IPS DF 19.7 (cell line): ENCODE measurements at regions not wholly inside any gene's neighbourhood (a gene's known extent, or its start where the extent isn't known, plus 50 kb on each side); places are given as distances from the start of the nearest gene placed in this dataset.
"Not testable (repeated sequence)": the region's sequence is repeated elsewhere in the genome, so short reads cannot be mapped to it uniquely, and the experiment has no call there.

Source experiments
- DNase-seq: peaks from one replicate; pipeline ENCODE4 v3.0.0-alpha.2; 2013; ENCODE audit warnings: low read depth, low spot score

DNA sequence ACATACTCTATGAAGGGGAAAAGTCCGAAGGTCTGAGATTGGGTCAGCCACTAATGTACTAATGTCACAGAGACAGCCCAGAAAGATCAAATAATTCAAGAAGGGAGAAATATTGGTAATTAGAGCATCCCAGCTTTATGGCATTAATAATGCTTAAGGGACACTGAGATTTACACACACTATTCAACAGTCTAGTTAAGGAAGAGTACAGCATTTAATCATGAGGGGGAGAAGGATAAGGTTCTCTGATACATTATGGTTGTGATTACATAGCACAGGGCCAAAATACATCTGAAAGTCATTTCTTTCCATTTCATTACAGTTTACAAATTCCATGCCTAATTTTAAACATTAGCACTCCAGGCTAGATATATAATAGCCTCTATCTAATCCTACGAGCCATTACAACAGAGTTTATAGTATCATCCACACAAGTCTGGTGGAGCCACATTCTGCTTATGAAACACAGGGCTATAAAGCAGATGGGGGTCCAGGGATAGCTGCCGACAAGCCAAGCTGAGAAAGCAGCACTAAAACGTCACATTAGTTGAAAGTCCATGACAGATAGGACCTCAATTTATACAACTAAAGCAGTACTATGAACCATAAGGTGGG lies 108.0 kb upstream of the GRIA3 start:
- no peak for DNase-seq

DNA sequence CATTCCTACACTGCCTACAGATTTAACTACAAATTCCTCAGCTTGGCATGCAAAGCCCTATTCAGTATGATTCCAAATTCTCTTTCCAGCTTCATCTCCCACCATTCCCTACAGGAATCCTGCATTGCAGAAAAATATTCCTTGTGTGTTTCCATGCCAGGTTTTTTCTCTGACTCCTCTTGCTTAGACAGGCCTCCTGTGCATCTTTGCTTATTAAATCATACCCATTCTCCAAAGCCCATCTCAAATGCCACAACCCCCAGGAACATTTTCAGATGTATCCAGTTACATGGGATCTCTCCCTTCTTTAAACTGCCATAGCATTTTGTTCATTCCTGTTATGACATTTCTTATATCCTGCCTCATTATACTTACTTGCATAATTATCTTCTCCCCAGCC lies 106.4 kb upstream of the GRIA3 start:
- DNase-seq, result no peak

DNA sequence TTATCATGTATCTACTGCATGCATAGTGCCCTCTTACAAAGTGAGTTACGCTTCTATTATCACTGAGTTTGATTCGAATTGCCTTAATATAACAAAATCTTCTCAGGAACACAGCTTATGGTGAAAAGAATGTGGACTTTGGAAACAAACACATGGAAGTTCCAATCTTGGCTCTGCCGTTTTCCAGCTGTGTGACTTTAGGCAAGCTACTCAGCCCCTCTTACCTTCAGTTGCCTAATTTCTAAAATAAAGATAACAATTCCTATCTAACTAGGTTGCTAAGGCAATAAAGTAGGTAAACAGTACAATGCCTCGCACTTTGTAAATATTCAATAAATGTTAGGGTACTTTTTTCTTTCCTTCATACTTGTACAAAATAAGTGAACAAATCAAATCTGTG lies 104.0 kb upstream of the GRIA3 start:
- DNase-seq, result no peak

DNA sequence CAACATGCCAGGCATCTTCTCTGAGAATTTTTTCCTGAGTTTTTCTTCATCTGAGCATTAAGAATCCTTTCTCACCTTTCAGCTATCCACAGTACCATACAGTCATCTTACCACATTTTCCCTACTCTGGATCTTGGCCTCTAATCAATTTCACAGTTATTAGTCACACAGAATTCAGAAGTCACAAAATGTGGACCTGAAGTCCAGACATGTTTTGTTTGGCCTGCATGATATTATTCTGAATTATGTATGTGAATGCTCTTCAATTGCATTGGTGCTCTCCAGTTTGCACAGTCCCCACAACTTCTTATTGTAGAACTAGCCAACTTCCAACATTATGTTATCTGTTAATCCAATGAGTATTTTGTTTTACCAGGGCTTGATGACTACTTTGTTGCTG lies 102.3 kb upstream of the GRIA3 start:
- no peak for DNase-seq

DNA sequence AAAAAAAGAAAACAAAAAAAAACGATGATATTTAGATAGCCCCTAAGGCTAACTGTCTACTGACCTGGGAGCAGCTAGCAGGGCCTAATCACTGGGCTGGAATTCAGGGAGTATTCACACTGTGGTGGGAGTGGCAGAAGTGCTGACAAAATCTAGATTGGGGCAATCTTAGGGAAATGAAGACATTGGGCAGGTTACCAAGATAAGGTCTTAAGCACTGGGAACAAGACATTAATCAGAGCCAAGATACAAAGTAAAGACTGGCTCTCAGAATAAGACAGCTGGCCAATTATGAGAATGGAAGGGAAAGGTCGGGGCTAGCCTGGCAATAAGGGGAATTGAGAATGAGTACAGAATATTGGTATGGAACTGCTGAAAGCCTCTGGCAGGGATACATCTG lies 100.2 kb upstream of the GRIA3 start:
- no peak for DNase-seq

DNA sequence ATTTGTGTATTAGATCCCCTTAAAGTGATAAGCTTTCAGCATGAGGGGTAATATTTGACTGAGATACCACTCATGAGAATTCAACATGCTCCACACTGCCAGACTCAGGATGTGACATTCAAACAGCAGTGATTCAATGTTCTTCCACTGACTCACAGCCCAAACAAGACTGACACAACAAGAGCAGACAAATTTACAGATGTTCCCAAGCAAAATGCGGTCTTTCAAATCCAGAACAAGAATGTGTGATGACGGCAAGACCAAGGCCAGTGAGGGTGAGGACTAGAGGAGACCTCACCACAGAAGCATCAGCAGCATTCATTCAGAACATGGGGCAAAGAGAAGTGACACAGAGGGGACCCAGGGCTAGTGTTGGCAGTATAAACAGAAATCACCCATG lies 99.3 kb upstream of the GRIA3 start:
- no peak for DNase-seq

DNA sequence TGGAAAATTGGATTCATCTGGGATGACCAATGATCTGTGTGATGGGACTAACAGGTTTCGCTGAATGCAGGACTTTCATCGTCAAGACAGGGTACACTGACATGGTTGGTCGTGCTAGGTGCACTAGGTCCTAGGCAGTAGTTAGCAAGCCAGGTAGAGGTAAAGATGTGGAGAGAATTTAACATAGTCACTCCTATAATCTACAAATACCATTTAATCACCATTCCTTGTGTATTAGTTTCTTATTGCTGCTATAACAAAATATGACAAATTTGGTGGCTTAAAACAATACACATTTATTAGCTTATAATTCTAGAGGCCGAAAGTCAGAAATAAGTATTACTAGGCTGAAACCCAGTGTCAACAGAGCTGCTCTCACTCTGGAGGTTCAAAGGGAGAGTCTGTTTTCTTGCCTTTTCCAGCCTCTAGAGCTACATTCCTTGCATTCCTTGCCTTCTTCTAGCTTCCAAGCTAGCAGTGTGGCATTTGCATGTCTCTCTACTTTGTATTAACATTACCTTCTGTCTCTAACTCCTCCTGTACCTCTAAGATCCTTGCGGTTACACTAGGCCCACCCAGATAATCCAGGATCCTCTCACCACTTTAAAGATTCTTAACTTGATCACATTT lies 98.7 kb upstream of the GRIA3 start:
- peak; percentile 50 for DNase-seq

DNA sequence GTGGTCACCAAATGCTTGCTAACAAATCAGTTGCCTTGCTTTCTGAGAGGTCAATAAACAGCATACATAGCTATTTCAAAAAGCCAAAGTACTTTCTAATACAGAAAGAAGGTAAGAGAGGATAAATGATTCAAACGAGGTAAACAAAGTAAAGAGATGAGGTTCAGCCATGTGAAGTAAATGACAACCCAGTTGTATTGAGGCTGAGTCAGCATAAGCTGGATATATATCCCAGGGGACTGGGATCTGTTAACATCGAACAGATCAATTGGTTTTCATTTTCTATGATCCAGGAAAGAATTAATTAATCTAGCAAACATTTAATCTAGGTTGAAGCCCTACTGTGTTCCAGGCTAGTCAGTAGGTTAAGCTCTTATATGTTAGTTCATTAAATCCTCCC lies 97.3 kb upstream of the GRIA3 start:
- no peak for DNase-seq

DNA sequence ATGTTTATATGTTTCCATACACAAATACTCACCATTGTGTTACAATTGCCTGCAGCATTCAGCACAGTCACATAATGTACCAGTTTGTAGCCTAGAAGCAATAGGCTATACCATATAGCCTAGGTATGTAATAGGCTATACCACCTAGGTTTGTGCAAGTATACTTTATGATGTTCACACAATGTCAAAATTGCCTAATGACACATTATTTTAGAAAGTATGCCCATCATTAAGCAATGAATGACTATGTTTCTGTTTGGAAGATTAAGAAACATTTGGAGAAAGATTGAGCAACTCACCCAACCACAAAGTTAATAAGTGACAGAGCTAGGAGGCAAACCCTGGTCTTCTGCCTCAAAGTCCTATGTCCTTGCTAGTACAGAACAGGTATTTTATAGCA lies 96.8 kb upstream of the GRIA3 start:
- DNase-seq, result no peak

DNA sequence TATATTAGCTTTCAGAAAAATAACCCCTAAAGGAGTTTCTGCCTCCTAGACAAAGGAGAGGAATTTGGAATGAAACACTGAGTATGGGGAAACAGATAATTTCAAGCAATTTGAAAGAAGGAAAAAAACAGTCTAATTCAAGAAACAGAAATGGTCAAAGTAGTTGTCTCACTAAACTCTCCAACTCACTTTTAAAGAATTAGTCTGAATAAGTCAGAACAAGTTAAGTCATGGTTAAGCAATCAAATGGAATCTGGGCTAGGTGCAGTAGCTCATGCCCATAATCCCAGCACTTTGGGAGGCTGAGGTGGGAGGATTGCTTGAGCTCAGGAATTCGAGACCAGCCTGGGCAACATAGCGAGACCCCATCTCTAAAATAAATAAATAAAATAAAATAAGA lies 95.7 kb upstream of the GRIA3 start:
- no peak for DNase-seq

DNA sequence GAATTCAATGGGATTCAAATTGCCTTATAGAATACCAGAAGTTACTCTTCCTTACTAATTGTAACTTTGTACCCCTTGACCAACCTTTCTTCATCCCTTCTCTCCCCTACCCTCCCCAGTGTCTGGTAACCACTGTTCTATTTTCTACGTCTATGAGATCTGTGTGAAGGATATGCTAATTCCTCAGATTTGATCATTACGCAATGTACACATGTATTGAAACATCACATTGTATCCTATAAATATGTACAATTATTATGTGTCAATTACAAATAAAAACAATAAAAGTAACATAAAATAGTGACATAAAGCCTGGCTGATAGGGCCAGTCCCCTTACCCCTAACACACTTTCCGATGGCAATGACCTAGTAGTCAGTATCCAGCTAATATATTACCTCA lies 95.1 kb upstream of the GRIA3 start:
- DNase-seq, result no peak

DNA sequence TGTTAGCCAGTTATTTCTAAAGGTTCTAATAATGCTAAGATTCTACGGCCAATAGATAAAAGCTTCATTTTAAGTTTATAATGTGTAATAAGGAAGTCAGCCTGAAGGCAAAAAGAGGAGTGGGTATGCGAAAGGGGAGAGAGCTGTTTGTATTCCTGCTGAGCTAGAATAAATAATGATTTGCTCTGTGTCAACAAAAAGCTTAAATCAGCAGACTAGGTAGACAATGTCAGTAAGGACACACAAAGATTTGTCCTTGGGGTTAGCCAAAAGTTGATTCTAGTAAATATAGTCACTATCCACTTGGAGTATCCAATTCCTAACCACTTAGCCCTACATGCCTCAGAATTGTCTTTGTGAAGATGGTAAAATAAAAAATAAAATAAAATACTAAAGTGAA lies 90.3 kb upstream of the GRIA3 start:
- DNase-seq, result no peak

DNA sequence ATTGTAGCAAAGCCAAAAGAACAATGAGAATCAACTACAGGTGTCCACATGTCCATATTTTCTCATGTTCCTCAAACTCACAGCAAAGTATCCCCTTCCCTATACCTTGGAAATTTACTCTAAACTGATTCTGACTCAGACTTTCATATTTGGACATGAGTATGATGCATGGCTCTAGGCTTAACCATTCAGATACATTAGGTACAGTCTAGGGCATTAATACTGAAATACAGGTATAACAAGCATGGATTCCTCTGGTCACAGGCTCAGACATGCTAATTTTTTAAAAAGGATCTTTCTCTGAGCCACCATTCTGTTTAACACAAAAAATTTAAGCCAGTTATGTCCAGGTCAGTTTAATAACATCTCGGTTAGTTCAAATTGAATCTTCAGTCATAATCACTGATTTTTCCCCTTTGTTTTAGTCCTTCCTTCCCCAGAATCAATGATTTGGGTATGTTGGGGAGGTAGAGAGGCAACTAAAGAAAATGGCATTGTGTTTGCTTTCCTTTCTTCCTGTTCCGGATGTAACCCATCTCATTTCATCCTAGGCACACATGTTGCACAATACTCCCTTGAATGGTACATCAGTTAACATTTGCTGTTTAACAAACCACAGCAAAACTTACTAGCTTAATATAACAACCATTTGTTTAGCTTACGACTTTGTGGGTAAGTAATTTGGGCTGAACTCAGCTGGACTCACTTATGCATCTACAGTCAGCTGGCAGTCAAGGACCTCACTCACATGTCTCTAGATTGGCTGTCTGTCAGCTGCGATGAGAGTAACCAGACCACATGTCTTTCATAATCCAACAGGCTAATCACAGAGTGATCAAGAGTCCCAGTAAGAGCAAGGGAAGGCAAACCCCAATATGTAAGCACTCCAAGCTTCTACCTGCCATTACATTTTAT lies 75.3 kb upstream of the GRIA3 start:
- DNase-seq, result no peak

DNA sequence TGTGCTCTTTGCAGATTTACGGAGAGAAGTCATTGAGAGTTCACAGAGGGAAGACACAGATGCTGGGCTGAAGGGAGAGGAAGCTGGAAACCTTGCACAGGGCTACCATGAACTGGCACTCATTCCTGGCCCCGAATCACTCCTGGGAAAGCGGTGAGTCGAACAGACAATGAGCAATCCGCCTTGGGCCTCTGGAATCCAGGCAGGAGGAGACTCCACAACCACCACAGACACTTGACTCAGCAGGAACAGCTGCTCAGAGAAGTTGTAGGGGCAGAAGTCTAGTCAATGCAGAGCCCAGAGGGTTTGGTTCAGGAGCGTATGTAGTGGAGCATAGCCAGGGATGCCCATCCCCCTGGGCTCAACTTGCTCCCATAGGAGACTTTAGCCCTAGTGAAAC lies 62.8 kb upstream of the GRIA3 start:
- DNase-seq, result no peak

DNA sequence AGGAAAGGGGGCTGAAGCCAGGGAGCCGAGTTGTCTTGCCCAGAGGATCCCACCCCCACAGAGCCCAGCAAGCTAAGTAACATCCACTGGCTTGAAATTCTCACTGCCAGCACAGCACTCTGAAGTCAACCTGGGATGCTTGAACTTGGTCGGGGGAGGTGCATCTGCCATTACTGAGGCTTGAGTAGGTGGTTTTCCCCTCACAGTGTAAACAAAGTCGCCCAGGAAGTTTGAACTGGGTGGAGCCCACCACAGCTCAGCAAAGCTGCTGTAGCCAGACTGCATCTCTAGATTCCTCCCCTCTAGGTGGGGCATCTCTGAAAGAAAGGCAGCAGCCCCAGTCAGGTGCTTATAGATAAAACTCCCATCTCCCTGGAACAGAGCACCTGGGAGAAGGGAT lies 54.3 kb upstream of the GRIA3 start:
- DNase-seq, result not testable (repeated sequence)
